Pons (tissue), 1 donor: ENCODE measurements at regions not wholly inside any gene's neighbourhood (a gene's known extent, or its start where the extent isn't known, plus 50 kb on each side); places are given as distances from the start of the nearest gene placed in this dataset.
A peak's percentile ranks its signal among the peaks of the same experiment; 100 is the strongest.

ENCODE experiments used
- DNase-seq: peaks from one replicate; pipeline ENCODE4 v3.0.0-alpha.2; 2016; ENCODE audit warnings: low spot score

GRCh38 chr3:144229330-144229729 is 257.7 kb downstream of the DIPK2A start:
- no peak for DNase-seq

GRCh38 chr3:144229953-144230352 is 258.3 kb downstream of the DIPK2A start:
- DNase-seq, result no peak

GRCh38 chr3:144235489-144235888 is 263.9 kb downstream of the DIPK2A start:
- DNase-seq, result no peak

GRCh38 chr3:144237351-144237750 is 265.7 kb downstream of the DIPK2A start:
- no peak for DNase-seq

GRCh38 chr3:144241404-144241803 is 269.8 kb downstream of the DIPK2A start:
- DNase-seq, result peak; percentile 41

- no peak for DNase-seq
Observed at GRCh38 chr3:144242747-144243146, 271.1 kb downstream of the DIPK2A start.

GRCh38 chr3:144244662-144245061 is 273.0 kb downstream of the DIPK2A start:
- no peak for DNase-seq

- DNase-seq, result no peak
Observed at GRCh38 chr3:144252896-144253295, 281.3 kb downstream of the DIPK2A start.

- DNase-seq, result no peak
Observed at GRCh38 chr3:144257381-144257780, 285.8 kb downstream of the DIPK2A start.

GRCh38 chr3:144259267-144259666 is 287.6 kb downstream of the DIPK2A start:
- DNase-seq, result no peak

- no peak for DNase-seq
Observed at GRCh38 chr3:144263706-144264105, 292.1 kb downstream of the DIPK2A start.

GRCh38 chr3:144264350-144264749 is 292.7 kb downstream of the DIPK2A start:
- DNase-seq, result no peak

GRCh38 chr3:144264794-144265193 is 293.2 kb downstream of the DIPK2A start:
- DNase-seq, result no peak

- peak; percentile 37 for DNase-seq
Observed at GRCh38 chr3:144265542-144266100, 294.0 kb downstream of the DIPK2A start.

- DNase-seq, result peak; percentile 48
Observed at GRCh38 chr3:144270100-144270499, 298.5 kb downstream of the DIPK2A start.

- DNase-seq, result no peak
Observed at GRCh38 chr3:144272680-144273079, 301.1 kb downstream of the DIPK2A start.

- DNase-seq, result no peak
Observed at GRCh38 chr3:144273601-144274000, 302.0 kb downstream of the DIPK2A start.

GRCh38 chr3:144275005-144275404 is 303.4 kb downstream of the DIPK2A start:
- DNase-seq, result no peak

- no peak for DNase-seq
Observed at GRCh38 chr3:144282313-144282712, 310.7 kb downstream of the DIPK2A start.

- no peak for DNase-seq
Observed at GRCh38 chr3:144286235-144286910, 314.8 kb downstream of the DIPK2A start.

- DNase-seq, result no peak
Observed at GRCh38 chr3:144287001-144287400, 315.4 kb downstream of the DIPK2A start.

- DNase-seq, result no peak
Observed at GRCh38 chr3:144289057-144289456, 317.4 kb downstream of the DIPK2A start.

- no peak for DNase-seq
Observed at GRCh38 chr3:144294659-144295538, 323.3 kb downstream of the DIPK2A start.
